KMS-11 (cell line): ENCODE measurements at regions not wholly inside any gene's neighbourhood (a gene's known extent, or its start where the extent isn't known, plus 50 kb on each side); places are given as distances from the start of the nearest gene placed in this dataset.

Experiments used
- H2AFZ ChIP-seq: fragments of 200-600 bp; sonication (generic); 2 replicates; pipeline ENCODE4 v1.6.1; 2016; ENCODE audit warnings: antibody characterized with exemption, mixed run types, low read depth
- H3K27ac ChIP-seq: fragments of 200-600 bp; sonication (generic); 2 replicates; pipeline ENCODE4 v1.6.1; 2016; ENCODE audit warnings: mild to moderate bottlenecking, mixed run types
- H3K27me3 ChIP-seq: fragments of 200-600 bp; sonication (generic); 2 replicates; pipeline ENCODE4 v1.6.1; 2017; ENCODE audit warnings: mild to moderate bottlenecking, low read depth, mixed run types, moderate library complexity; ENCODE audit not compliant: insufficient read depth
- H3K36me3 ChIP-seq: fragments of 200-600 bp; sonication (generic); 2 replicates; pipeline ENCODE4 v1.6.1; 2017; ENCODE audit warnings: mild to moderate bottlenecking, mixed run types; ENCODE audit not compliant: insufficient read depth
- H3K4me1 ChIP-seq: fragments of 200-600 bp; sonication (generic); 2 replicates; pipeline ENCODE4 v1.6.1; 2016; ENCODE audit warnings: mild to moderate bottlenecking, low read depth, mixed run types; ENCODE audit not compliant: poor library complexity, severe bottlenecking
- H3K4me2 ChIP-seq: fragments of 200-600 bp; sonication (generic); 2 replicates; pipeline ENCODE4 v1.7.0; 2016; ENCODE audit warnings: mild to moderate bottlenecking, mixed run types
- H3K4me3 ChIP-seq: fragments of 200-600 bp; sonication (generic); IDR thresholded peaks from 2 replicates; pipeline ENCODE4 v1.6.1; 2017; ENCODE audit warnings: low read depth, low read length, mixed read lengths; ENCODE audit not compliant: insufficient read depth
- H3K79me2 ChIP-seq: fragments of 200-600 bp; sonication (generic); 2 replicates; pipeline ENCODE4 v1.6.1; 2016; ENCODE audit warnings: low read depth, mixed run types; ENCODE audit not compliant: insufficient read depth
- H3K9ac ChIP-seq: fragments of 200-600 bp; sonication (generic); 2 replicates; pipeline ENCODE4 v1.6.1; 2016; ENCODE audit warnings: mild to moderate bottlenecking, mixed run types
- H4K20me1 ChIP-seq: fragments of 200-600 bp; sonication (generic); 2 replicates; pipeline ENCODE4 v1.6.1; 2016; ENCODE audit warnings: mild to moderate bottlenecking, mixed run types; ENCODE audit not compliant: insufficient read depth
- TF ChIP-seq, protein P1 (sequence below): fragments of 200-600 bp; sonication (generic); conservative IDR thresholded peaks from 2 replicates; pipeline ENCODE4 v1.6.1; 2017; ENCODE audit warnings: low read depth, mild to moderate bottlenecking, antibody characterized with exemption, low read length, moderate library complexity, mixed read lengths

- no peak overlapping the region for H2AFZ ChIP-seq
- no peaks in the 10 kb centered on the region for H3K27me3 ChIP-seq
- no peaks in the 10 kb centered on the region for H3K36me3 ChIP-seq
- no peaks in the 10 kb centered on the region for H4K20me1 ChIP-seq
- H3K27ac ChIP-seq = no peak overlapping the region
- TF ChIP-seq, protein P1, sequence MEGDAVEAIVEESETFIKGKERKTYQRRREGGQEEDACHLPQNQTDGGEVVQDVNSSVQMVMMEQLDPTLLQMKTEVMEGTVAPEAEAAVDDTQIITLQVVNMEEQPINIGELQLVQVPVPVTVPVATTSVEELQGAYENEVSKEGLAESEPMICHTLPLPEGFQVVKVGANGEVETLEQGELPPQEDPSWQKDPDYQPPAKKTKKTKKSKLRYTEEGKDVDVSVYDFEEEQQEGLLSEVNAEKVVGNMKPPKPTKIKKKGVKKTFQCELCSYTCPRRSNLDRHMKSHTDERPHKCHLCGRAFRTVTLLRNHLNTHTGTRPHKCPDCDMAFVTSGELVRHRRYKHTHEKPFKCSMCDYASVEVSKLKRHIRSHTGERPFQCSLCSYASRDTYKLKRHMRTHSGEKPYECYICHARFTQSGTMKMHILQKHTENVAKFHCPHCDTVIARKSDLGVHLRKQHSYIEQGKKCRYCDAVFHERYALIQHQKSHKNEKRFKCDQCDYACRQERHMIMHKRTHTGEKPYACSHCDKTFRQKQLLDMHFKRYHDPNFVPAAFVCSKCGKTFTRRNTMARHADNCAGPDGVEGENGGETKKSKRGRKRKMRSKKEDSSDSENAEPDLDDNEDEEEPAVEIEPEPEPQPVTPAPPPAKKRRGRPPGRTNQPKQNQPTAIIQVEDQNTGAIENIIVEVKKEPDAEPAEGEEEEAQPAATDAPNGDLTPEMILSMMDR = no peak
- H3K4me1 ChIP-seq = no peaks in the 10 kb centered on the region
- no peaks in the 10 kb centered on the region for H3K79me2 ChIP-seq
- no peak overlapping the region for H3K4me3 ChIP-seq
- no peak overlapping the region for H3K4me2 ChIP-seq
- H3K9ac ChIP-seq = no peak overlapping the region
Measured at GRCh38 chr5:124990723-124991122, 244.3 kb upstream of the ZNF608 start.

- no peaks in the 10 kb centered on the region for H3K27me3 ChIP-seq
- no peaks in the 10 kb centered on the region for H3K4me1 ChIP-seq
- TF ChIP-seq, protein P1 = no peak
- no peak overlapping the region for H2AFZ ChIP-seq
- no peak overlapping the region for H3K4me2 ChIP-seq
- no peak overlapping the region for H3K9ac ChIP-seq
- H3K36me3 ChIP-seq = no peaks in the 10 kb centered on the region
- no peaks in the 10 kb centered on the region for H4K20me1 ChIP-seq
- H3K4me3 ChIP-seq = no peak overlapping the region
- no peak overlapping the region for H3K27ac ChIP-seq
- no peaks in the 10 kb centered on the region for H3K79me2 ChIP-seq
Measured at GRCh38 chr5:124995421-124995820, 249.0 kb upstream of the ZNF608 start.

GRCh38 chr5:124996023-124996763, 249.8 kb upstream of the ZNF608 start:
- no peaks in the 10 kb centered on the region for H3K4me1 ChIP-seq

GRCh38 chr5:124996764-124997077, 250.3 kb upstream of the ZNF608 start:
- Histone ChIP-seq H4K20me1 (no peaks in the 10 kb centered on the region), H3K4me3 (no peak overlapping the region), H3K36me3 (no peaks in the 10 kb centered on the region), H3K27me3 (no peaks in the 10 kb centered on the region), H3K79me2 (no peaks in the 10 kb centered on the region), H3K4me1 (no peaks in the 10 kb centered on the region), H3K4me2 (no peak overlapping the region), H3K27ac (no peak overlapping the region), H2AFZ (no peak overlapping the region), H3K9ac (no peak overlapping the region)
- TF ChIP-seq, protein P1 = no peak

More at GRCh38 chr5:124996023-124996763, 249.8 kb upstream of the ZNF608 start:
- Histone ChIP-seq H3K36me3 (no peaks in the 10 kb centered on the region), H3K27me3 (no peaks in the 10 kb centered on the region), H4K20me1 (no peaks in the 10 kb centered on the region), H3K4me2 (no peak overlapping the region), H3K79me2 (no peaks in the 10 kb centered on the region), H3K4me3 (no peak overlapping the region), H2AFZ (no peak overlapping the region), H3K27ac (no peak overlapping the region), H3K9ac (no peak overlapping the region)
- TF ChIP-seq, protein P1 = no peak
